Activated naive CD4-positive, alpha-beta T cell treated with anti-CD3 and anti-CD28 coated beads, Interleukin-2, amount 50 U/mL, for 24 hours (primary cell): ENCODE measurements at regions not wholly inside any gene's neighbourhood (a gene's known extent, or its start where the extent isn't known, plus 50 kb on each side); places are given as distances from the start of the nearest gene placed in this dataset.

ENCODE experiments used
- H3K27ac Mint-ChIP-seq: one replicate; pipeline ENCODE4 v1.8.0; 2021; ENCODE audit warnings: mild to moderate bottlenecking, mixed read lengths
- H3K27me3 Mint-ChIP-seq: one replicate; pipeline ENCODE4 v1.8.0; 2021; ENCODE audit warnings: mixed read lengths
- H3K36me3 Mint-ChIP-seq: one replicate; pipeline ENCODE4 v1.8.0; 2021; ENCODE audit warnings: mixed read lengths
- H3K4me1 Mint-ChIP-seq: one replicate; pipeline ENCODE4 v1.8.0; 2021; ENCODE audit warnings: mixed read lengths
- H3K4me3 Mint-ChIP-seq: one replicate; pipeline ENCODE4 v1.8.0; 2021; ENCODE audit warnings: mild to moderate bottlenecking, mixed read lengths
- H3K9me3 Mint-ChIP-seq: one replicate; pipeline ENCODE4 v1.8.0; 2021; ENCODE audit warnings: mixed read lengths

- Mint-ChIP-seq H3K4me1 (no peaks in the 10 kb centered on the region), H3K27me3 (no peaks in the 10 kb centered on the region), H3K27ac (no peak overlapping the region), H3K9me3 (no peaks in the 10 kb centered on the region), H3K4me3 (no peak overlapping the region), H3K36me3 (peaks cover 4% of the 10 kb centered on the region)
Observed at GRCh38 chr22:49566141-49566541, 261.5 kb downstream of the BRD1 start.

- H3K4me3 Mint-ChIP-seq, result no peak overlapping the region
- H3K27me3 Mint-ChIP-seq, result no peaks in the 10 kb centered on the region
- no peak overlapping the region for H3K27ac Mint-ChIP-seq
Observed at GRCh38 chr22:49565516-49565855, 262.2 kb downstream of the BRD1 start.

DNA sequence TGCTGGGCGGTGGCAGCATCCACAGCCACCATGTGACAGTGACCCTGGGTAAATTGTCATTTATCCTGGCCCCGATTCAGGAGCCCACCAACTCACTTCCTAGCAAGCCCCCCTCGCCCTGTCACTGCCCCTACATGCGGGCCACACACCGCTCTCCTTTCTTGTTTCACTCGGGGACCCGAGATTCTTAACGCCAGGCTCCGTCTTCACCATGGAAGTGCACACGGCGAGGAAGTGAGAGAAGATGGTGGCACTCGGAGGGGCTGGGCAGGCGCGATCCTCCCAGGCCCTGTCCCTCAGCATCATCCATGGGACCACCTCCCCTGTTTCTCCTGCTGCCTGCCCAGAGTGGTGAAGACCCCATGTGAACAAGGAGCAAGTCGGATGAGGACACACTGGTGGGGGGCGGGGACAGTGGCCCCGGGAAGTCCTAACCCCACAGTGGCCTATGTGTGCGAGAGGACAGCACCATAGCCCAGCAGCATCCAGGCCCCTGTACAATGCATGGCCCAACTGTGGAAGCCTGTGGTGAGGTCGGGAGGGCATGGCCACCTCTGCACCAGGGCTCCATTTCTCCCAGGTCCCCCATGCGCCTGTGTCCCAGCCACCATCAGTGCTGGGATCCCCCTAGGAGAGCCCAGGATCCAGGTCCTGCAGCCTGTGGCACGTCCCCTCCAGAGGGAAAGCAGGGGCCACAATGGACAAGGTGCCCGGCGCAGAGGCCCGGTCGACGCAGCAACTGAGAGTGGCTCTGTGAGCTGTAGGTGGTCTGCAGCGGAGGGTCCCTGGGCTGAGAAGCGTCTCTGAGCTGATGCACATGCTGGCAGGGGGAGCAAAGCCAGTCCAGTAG, 262.8 kb downstream of the BRD1 start:
- H3K4me1 Mint-ChIP-seq, result no peaks in the 10 kb centered on the region
- H3K4me3 Mint-ChIP-seq, result no peak overlapping the region
- H3K36me3 Mint-ChIP-seq, result peaks cover 6% of the 10 kb centered on the region
- no peaks in the 10 kb centered on the region for H3K9me3 Mint-ChIP-seq
- H3K27me3 Mint-ChIP-seq, result no peaks in the 10 kb centered on the region
- H3K27ac Mint-ChIP-seq, result no peak overlapping the region

More at GRCh38 chr22:49565516-49565855, 262.2 kb downstream of the BRD1 start:
- Mint-ChIP-seq H3K36me3 (peaks cover 6% of the 10 kb centered on the region), H3K9me3 (no peaks in the 10 kb centered on the region), H3K4me1 (no peaks in the 10 kb centered on the region)

GRCh38 chr22:49564054-49564453, 263.6 kb downstream of the BRD1 start:
- no peaks in the 10 kb centered on the region for H3K27me3 Mint-ChIP-seq
- no peaks in the 10 kb centered on the region for H3K9me3 Mint-ChIP-seq
- no peaks in the 10 kb centered on the region for H3K4me1 Mint-ChIP-seq
- H3K4me3 Mint-ChIP-seq, result no peak overlapping the region
- peaks cover 6% of the 10 kb centered on the region for H3K36me3 Mint-ChIP-seq
- H3K27ac Mint-ChIP-seq, result no peak overlapping the region

GRCh38 chr22:49562685-49563249, 264.9 kb downstream of the BRD1 start:
- Mint-ChIP-seq H3K9me3 (no peaks in the 10 kb centered on the region), H3K27me3 (no peaks in the 10 kb centered on the region), H3K4me3 (no peak overlapping the region), H3K27ac (no peak overlapping the region), H3K36me3 (peaks cover 12% of the 10 kb centered on the region), H3K4me1 (no peaks in the 10 kb centered on the region)

DNA sequence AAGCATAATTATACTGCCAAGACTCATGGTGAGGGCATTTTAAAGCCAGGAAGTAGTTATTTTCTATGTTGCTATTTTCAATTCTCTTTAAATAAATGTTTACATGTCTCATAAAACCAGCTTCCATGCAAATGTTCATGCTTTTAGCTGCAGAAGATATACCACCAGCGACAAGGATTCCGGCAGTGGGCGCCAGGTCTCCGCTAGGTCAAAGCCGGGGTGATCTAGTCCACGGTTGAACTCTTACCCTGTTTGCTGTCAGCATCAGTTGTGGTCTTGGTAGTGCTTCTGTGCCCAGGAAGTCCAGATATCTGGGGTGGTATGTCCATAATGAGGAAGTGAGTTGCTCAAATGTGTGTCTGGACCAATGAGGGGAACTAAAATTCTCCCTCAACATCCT, 265.7 kb downstream of the BRD1 start:
- Mint-ChIP-seq H3K4me1 (no peaks in the 10 kb centered on the region), H3K27ac (no peak overlapping the region), H3K27me3 (no peaks in the 10 kb centered on the region), H3K9me3 (peaks cover 4% of the 10 kb centered on the region), H3K4me3 (no peak overlapping the region), H3K36me3 (peaks cover 15% of the 10 kb centered on the region)

- no peaks in the 10 kb centered on the region for H3K27me3 Mint-ChIP-seq
- no peaks in the 10 kb centered on the region for H3K4me1 Mint-ChIP-seq
- H3K27ac Mint-ChIP-seq, result no peak overlapping the region
- peaks cover 18% of the 10 kb centered on the region for H3K36me3 Mint-ChIP-seq
- no peak overlapping the region for H3K4me3 Mint-ChIP-seq
- H3K9me3 Mint-ChIP-seq, result peaks cover 4% of the 10 kb centered on the region
Observed at GRCh38 chr22:49561338-49561737, 266.3 kb downstream of the BRD1 start.

DNA sequence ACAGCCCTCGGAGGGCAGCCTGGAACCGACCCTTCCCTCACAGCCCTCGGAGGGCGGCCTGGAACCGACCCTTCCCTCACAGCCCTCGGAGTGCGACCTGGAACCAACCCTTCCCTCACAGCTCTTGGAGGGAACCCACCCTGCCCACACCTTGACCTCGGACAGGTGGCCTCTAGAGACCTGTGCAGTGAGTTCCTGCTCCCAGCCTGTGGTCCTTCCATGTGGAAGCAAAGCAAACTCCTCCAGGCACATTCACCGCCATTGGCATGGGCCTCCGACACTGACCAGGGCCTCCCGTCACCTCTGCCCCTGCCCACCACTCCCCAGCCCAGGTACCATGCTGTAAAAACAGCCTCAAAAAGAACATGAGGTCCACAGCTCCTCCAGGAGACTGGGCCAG, 272.1 kb downstream of the BRD1 start:
- Mint-ChIP-seq H3K4me3 (no peak overlapping the region), H3K27ac (no peak overlapping the region), H3K9me3 (peaks cover 10% of the 10 kb centered on the region), H3K27me3 (no peaks in the 10 kb centered on the region), H3K36me3 (peaks cover 21% of the 10 kb centered on the region), H3K4me1 (no peaks in the 10 kb centered on the region)

DNA sequence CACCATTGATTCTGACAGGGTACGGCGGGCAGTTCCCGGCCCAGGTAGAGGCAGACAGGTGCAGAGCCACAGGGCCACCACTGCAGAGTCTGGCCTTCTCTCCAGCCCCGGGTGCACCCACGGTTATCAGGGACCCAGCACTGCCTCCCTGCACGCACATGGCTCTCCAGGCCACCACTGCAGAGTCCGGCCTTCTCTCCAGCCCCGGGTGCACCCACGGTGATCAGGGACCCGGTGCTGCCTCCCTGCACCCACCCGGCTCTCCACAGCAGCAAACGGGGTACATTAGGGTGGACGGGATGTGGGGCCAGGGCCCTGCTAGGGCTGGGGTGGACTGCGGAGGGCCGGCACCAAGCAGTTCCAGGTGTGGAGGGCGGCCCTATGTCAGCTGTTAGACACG, 272.9 kb downstream of the BRD1 start:
- Mint-ChIP-seq H3K4me1 (no peaks in the 10 kb centered on the region), H3K36me3 (peaks cover 24% of the 10 kb centered on the region), H3K9me3 (peaks cover 12% of the 10 kb centered on the region), H3K27me3 (no peaks in the 10 kb centered on the region), H3K27ac (no peak overlapping the region), H3K4me3 (no peak overlapping the region)

DNA sequence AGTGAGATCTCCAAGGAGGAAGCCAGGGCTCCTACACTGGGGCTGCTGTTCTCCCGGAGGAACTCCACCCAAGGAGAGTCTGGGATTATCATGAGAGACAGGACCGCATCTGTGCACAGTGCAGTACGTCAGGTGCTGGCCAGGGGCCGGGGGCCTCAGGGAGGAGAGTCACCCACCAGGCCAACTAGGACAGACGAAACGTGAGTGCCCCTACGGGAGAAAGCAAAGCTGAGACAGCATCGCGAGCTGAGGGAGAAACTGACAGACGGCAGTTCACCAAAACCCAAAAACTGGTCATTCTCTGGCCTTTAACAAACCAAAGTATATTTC, 273.4 kb downstream of the BRD1 start:
- Mint-ChIP-seq H3K27me3 (no peaks in the 10 kb centered on the region), H3K4me3 (no peak overlapping the region), H3K36me3 (peaks cover 24% of the 10 kb centered on the region), H3K27ac (no peak overlapping the region), H3K9me3 (peaks cover 12% of the 10 kb centered on the region), H3K4me1 (no peaks in the 10 kb centered on the region)

DNA sequence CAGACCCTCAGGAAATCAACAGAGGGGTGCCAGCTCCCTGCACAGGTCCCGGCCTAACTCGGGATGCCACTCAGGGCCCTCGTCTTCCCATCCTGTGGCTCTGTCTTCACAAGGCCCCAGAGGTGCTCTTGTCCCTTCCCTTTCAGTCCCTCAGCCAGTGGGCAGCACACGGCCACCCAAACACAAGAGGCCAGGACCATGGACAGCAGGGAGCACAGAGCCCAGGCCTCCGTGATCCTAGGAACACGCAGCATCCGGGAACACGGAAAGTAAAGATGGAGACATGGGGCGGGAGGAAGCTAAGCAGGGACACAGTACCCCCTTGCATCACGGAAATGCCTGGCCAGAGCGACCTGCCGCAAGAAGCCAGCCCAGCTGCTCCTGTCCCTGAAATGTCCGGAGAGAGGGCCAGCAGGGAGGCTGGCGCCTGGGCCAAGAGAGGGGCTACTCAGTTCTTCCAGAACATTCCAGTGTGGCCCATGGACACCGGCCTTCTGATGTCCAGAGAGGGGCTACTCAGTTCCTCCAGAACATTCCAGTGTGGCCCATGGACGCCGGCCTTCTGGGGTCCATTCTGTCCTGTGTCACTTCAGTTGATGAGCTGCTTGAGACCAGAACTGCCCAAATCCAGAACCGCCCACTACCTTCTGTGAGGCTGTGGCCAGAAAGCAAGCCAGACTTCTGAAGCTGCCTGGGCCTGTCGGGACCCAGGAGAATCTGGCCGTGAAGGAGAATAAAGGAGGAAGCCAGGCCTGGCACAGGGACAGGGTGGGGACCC, 274.0 kb downstream of the BRD1 start:
- no peak overlapping the region for H3K4me3 Mint-ChIP-seq
- H3K27me3 Mint-ChIP-seq, result no peaks in the 10 kb centered on the region
- peaks cover 12% of the 10 kb centered on the region for H3K9me3 Mint-ChIP-seq
- no peaks in the 10 kb centered on the region for H3K4me1 Mint-ChIP-seq
- H3K27ac Mint-ChIP-seq, result no peak overlapping the region
- H3K36me3 Mint-ChIP-seq, result peaks cover 23% of the 10 kb centered on the region

DNA sequence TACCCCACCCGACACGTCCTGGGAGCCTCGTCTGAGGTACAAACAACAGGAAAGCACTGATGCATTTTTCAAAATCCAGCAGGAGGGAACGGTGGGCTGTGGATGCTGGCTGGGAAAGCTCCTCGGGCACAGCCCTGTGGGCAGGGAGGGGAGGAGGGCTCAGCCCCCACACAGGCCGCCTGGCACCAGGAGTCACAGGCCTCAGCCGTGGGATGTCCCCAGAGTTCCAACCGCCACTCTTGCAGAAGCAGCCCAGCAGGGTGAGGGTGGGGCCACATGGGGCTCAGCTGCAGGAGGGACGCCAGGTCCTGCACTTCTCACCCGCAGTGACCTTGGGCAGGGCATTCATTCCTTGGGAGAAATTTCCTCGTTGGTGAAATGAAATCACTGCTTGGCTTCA, 274.6 kb downstream of the BRD1 start:
- Mint-ChIP-seq H3K36me3 (peaks cover 19% of the 10 kb centered on the region), H3K4me1 (no peaks in the 10 kb centered on the region), H3K4me3 (no peak overlapping the region), H3K27ac (no peak overlapping the region), H3K9me3 (peaks cover 12% of the 10 kb centered on the region), H3K27me3 (no peaks in the 10 kb centered on the region)

- peaks cover 16% of the 10 kb centered on the region for H3K36me3 Mint-ChIP-seq
- no peaks in the 10 kb centered on the region for H3K27me3 Mint-ChIP-seq
- peaks cover 8% of the 10 kb centered on the region for H3K9me3 Mint-ChIP-seq
- peak overlapping the region; percentile 46 for H3K27ac Mint-ChIP-seq
- H3K4me1 Mint-ChIP-seq, result no peaks in the 10 kb centered on the region
- H3K4me3 Mint-ChIP-seq, result no peak overlapping the region
Observed at GRCh38 chr22:49551897-49552614, 275.6 kb downstream of the BRD1 start.

- Mint-ChIP-seq H3K4me1 (no peaks in the 10 kb centered on the region), H3K9me3 (peaks cover 7% of the 10 kb centered on the region), H3K27me3 (no peaks in the 10 kb centered on the region), H3K4me3 (no peak overlapping the region), H3K36me3 (peaks cover 14% of the 10 kb centered on the region), H3K27ac (no peak overlapping the region)
Observed at GRCh38 chr22:49551446-49551845, 276.2 kb downstream of the BRD1 start.

- Mint-ChIP-seq H3K27ac (no peak overlapping the region), H3K4me1 (no peaks in the 10 kb centered on the region), H3K4me3 (no peak overlapping the region), H3K27me3 (no peaks in the 10 kb centered on the region), H3K36me3 (peaks cover 14% of the 10 kb centered on the region), H3K9me3 (peaks cover 7% of the 10 kb centered on the region)
Observed at GRCh38 chr22:49550766-49551362, 276.8 kb downstream of the BRD1 start.
